OCI-LY1 (cell line): ENCODE measurements at regions not wholly inside any gene's neighbourhood (a gene's known extent, or its start where the extent isn't known, plus 50 kb on each side); places are given as distances from the start of the nearest gene placed in this dataset.

Source experiments
- CTCF ChIP-seq: fragments of 200-600 bp; sonication (generic), shearing (Covaris generic); IDR thresholded peaks from 2 replicates; pipeline ENCODE4 v1.5.1; 2017; ENCODE audit warnings: mild to moderate bottlenecking, antibody characterized with exemption, low read length, moderate library complexity, mixed read lengths
- EZH2 ChIP-seq: fragments of 200-600 bp; sonication (generic), shearing (Covaris generic); IDR thresholded peaks from 2 replicates; pipeline ENCODE4 v1.8.0; 2017; ENCODE audit warnings: borderline replicate concordance, mixed run types, mild to moderate bottlenecking, antibody characterized with exemption, low read length, moderate library complexity, mixed read lengths

DNA sequence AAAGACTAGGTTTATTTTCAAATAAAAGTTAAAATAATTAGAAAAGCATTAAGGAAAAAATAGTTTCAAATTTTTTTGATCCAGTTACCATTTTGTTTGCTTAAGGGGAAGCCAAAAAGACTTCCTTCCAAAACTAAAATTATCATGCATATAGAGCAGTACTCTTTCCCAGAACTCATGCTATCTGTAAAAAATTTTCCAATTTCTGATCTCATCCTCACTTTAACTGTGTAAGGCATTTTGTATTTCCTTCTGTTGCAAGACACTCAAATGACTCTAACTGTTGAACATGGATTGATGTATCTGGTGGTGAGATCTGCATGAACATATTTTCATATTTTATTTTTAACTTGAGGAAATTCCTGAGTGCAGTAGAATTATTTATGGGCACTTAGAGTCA, 150.1 kb downstream of the ADAM29 start:
- TF ChIP-seq CTCF (no peak), EZH2 (no peak)
